ENCODE measurements at regions not wholly inside any gene's neighbourhood (a gene's known extent, or its start where the extent isn't known, plus 50 kb on each side); places are given as distances from the start of the nearest gene placed in this dataset.

- no peak overlapping the region for H3K4me3 ChIP-seq
- H3K36me3 ChIP-seq = no peaks in the 10 kb centered on the region
- no peak for TF ChIP-seq CTCF (IDR thresholded peaks at IDR 0.05; ENCODE audit: low read depth, low read length)
- H3K4me1 ChIP-seq (ENCODE audit: low read depth) = no peaks in the 10 kb centered on the region
- no peaks in the 10 kb centered on the region for H3K9me3 ChIP-seq (ENCODE audit: low read depth)
- no peak for DNase-seq (ENCODE audit: low read depth in 1 of 2, low spot score in 1 of 2)
- H3K27me3 ChIP-seq = no peaks in the 10 kb centered on the region
- no peak overlapping the region for H3K27ac ChIP-seq
These were observed 644.9 kb upstream of the FOXG1 start for GRCh38 chr14:28121512-28122297.

- no peak for DNase-seq (ENCODE audit: low read depth in 1 of 2, low spot score in 1 of 2)
- peaks cover 12% of the 10 kb centered on the region for H3K4me1 ChIP-seq (ENCODE audit: low read depth)
- no peak overlapping the region for H3K4me3 ChIP-seq
- TF ChIP-seq CTCF (IDR thresholded peaks at IDR 0.05; ENCODE audit: low read depth, low read length) = no peak
- no peaks in the 10 kb centered on the region for H3K36me3 ChIP-seq
- H3K27ac ChIP-seq = no peak overlapping the region
- H3K27me3 ChIP-seq = no peaks in the 10 kb centered on the region
- no peaks in the 10 kb centered on the region for H3K9me3 ChIP-seq (ENCODE audit: low read depth)
These were observed 635.8 kb upstream of the FOXG1 start for GRCh38 chr14:28130610-28131284.

- H3K27ac ChIP-seq = no peak overlapping the region
- H3K4me3 ChIP-seq = no peak overlapping the region
- no peaks in the 10 kb centered on the region for H3K27me3 ChIP-seq
- TF ChIP-seq CTCF (IDR thresholded peaks at IDR 0.05; ENCODE audit: low read depth, low read length) = no peak
- no peaks in the 10 kb centered on the region for H3K4me1 ChIP-seq (ENCODE audit: low read depth)
- H3K9me3 ChIP-seq (ENCODE audit: low read depth) = no peaks in the 10 kb centered on the region
- no peaks in the 10 kb centered on the region for H3K36me3 ChIP-seq
- no peak for DNase-seq (ENCODE audit: low read depth in 1 of 2, low spot score in 1 of 2)
These were observed 628.2 kb upstream of the FOXG1 start for GRCh38 chr14:28138341-28138740.

- DNase-seq (ENCODE audit: low read depth in 1 of 2, low spot score in 1 of 2) = no peak
- Histone ChIP-seq H3K9me3 (ENCODE audit: low read depth) (no peaks in the 10 kb centered on the region), H3K4me1 (ENCODE audit: low read depth) (no peaks in the 10 kb centered on the region), H3K27ac (no peak overlapping the region), H3K36me3 (no peaks in the 10 kb centered on the region), H3K27me3 (no peaks in the 10 kb centered on the region), H3K4me3 (no peak overlapping the region)
- TF ChIP-seq CTCF (IDR thresholded peaks at IDR 0.05; ENCODE audit: low read depth, low read length) = no peak
These were observed 624.9 kb upstream of the FOXG1 start for GRCh38 chr14:28141662-28142061.

GRCh38 chr14:28142400-28143015 is 624.1 kb upstream of the FOXG1 start:
- no peak overlapping the region for H3K27ac ChIP-seq
- no peaks in the 10 kb centered on the region for H3K27me3 ChIP-seq
- peak; percentile 22 for TF ChIP-seq CTCF (IDR thresholded peaks at IDR 0.05; ENCODE audit: low read depth, low read length)
- no peaks in the 10 kb centered on the region for H3K9me3 ChIP-seq (ENCODE audit: low read depth)
- no peaks in the 10 kb centered on the region for H3K4me1 ChIP-seq (ENCODE audit: low read depth)
- H3K36me3 ChIP-seq = no peaks in the 10 kb centered on the region
- peak; percentile 3 to 31 for DNase-seq (ENCODE audit: low read depth in 1 of 2, low spot score in 1 of 2)
- no peak overlapping the region for H3K4me3 ChIP-seq
